Liver (tissue), 7 donors: ENCODE measurements at regions not wholly inside any gene's neighbourhood (a gene's known extent, or its start where the extent isn't known, plus 50 kb on each side); places are given as distances from the start of the nearest gene placed in this dataset.
A peak's percentile ranks its signal among the peaks of the same experiment; 100 is the strongest.

Experiments used
- DNase-seq: peaks from one replicate; pipeline ENCODE4 v3.0.0-alpha.2; 2017; ENCODE audit warnings: low spot score
- H3K27ac ChIP-seq, 2 donors: one replicate each; pipeline ENCODE4 v1.7.0; 2013; ENCODE audit warnings: inconsistent platforms in 2 of 2, low read length in 2 of 2, control low read depth in 1 of 2, low read depth in 1 of 2, mild to moderate bottlenecking in 1 of 2
- H3K27me3 ChIP-seq, 4 donors: one replicate each; pipeline versions ENCODE4 v1.6.1 to v1.7.0; 2013; ENCODE audit warnings: low read length in 3 of 4, inconsistent platforms in 1 of 4, mild to moderate bottlenecking in 1 of 4, moderate library complexity in 1 of 4; ENCODE audit not compliant: control insufficient read depth in 4 of 4, insufficient read depth in 4 of 4
- H3K36me3 ChIP-seq, 4 donors: one replicate each; pipeline versions ENCODE4 v1.6.1 to v1.7.0; 2013; ENCODE audit warnings: low read length in 3 of 4, mild to moderate bottlenecking in 3 of 4, low read depth in 1 of 4, moderate library complexity in 1 of 4; ENCODE audit not compliant: control insufficient read depth in 4 of 4, insufficient read depth in 3 of 4
- H3K4me1 ChIP-seq, 4 donors: one replicate each; pipeline versions ENCODE4 v1.6.1 to v1.7.0; 2013; ENCODE audit warnings: low read length in 3 of 4, mild to moderate bottlenecking in 3 of 4, moderate library complexity in 1 of 4; ENCODE audit not compliant: control insufficient read depth in 4 of 4, insufficient read depth in 4 of 4
- H3K4me3 ChIP-seq, 3 donors: one replicate each; pipeline versions ENCODE4 v1.6.1 to v1.7.0; 2013; ENCODE audit warnings: low read length in 3 of 3, control low read depth in 1 of 3, low read depth in 1 of 3, mild to moderate bottlenecking in 1 of 3
- H3K9ac ChIP-seq, 2 donors: one replicate each; pipeline ENCODE4 v1.7.0; 2013; ENCODE audit warnings: low read length in 2 of 2, mild to moderate bottlenecking in 2 of 2, moderate library complexity in 2 of 2, control low read depth in 1 of 2, low read depth in 1 of 2
- H3K9me3 ChIP-seq, 4 donors: one replicate each; pipeline versions ENCODE4 v1.6.1 to v1.7.0; 2013; ENCODE audit warnings: low read length in 3 of 4; ENCODE audit not compliant: control insufficient read depth in 4 of 4
- ATF3 ChIP-seq: IDR thresholded peaks from 2 replicates; pipeline ENCODE4 v1.6.1; 2016; ENCODE audit warnings: antibody characterized with exemption
- EGR1 ChIP-seq, 2 donors: IDR thresholded peaks; 2 replicates each; pipeline ENCODE4 v1.6.1; 2016 to 2018; ENCODE audit warnings: antibody characterized with exemption in 2 of 2, low read depth in 2 of 2
- FOXA1 ChIP-seq: IDR thresholded peaks from 2 replicates; pipeline ENCODE4 v1.6.1; 2016; ENCODE audit warnings: antibody characterized with exemption
- GABPA ChIP-seq, 2 donors: IDR thresholded peaks in 1 of 2; conservative IDR thresholded peaks in 1 of 2; 2 replicates each; pipeline ENCODE4 v1.6.1; 2016; ENCODE audit warnings: antibody characterized with exemption in 2 of 2, mild to moderate bottlenecking in 1 of 2, moderate library complexity in 1 of 2
- HNF4A ChIP-seq, 2 donors: conservative IDR thresholded peaks; 2 replicates each; pipeline ENCODE4 v1.6.1; 2016; ENCODE audit warnings: antibody characterized with exemption in 2 of 2, mild to moderate bottlenecking in 2 of 2
- HNF4G ChIP-seq: IDR thresholded peaks from 2 replicates; pipeline ENCODE4 v1.6.1; 2016; ENCODE audit warnings: antibody characterized with exemption
- JUND ChIP-seq, 2 donors: IDR thresholded peaks; 2 replicates each; pipeline ENCODE4 v1.6.1; 2016; ENCODE audit warnings: antibody characterized with exemption in 2 of 2
- MAX ChIP-seq: IDR thresholded peaks from 2 replicates; pipeline ENCODE4 v1.6.1; 2016; ENCODE audit warnings: antibody characterized with exemption
- NR2F2 ChIP-seq: IDR thresholded peaks from 2 replicates; pipeline ENCODE4 v1.6.1; 2016; ENCODE audit warnings: antibody characterized with exemption
- RAD21 ChIP-seq, 2 donors: IDR thresholded peaks; 2 replicates each; pipeline ENCODE4 v1.6.1; 2016; ENCODE audit warnings: antibody characterized with exemption in 2 of 2, mild to moderate bottlenecking in 2 of 2
- REST ChIP-seq: IDR thresholded peaks from 2 replicates; pipeline ENCODE4 v1.6.1; 2016; ENCODE audit warnings: antibody characterized with exemption, mild to moderate bottlenecking
- RXRA ChIP-seq, 2 donors: IDR thresholded peaks; 2 replicates each; pipeline ENCODE4 v1.6.1; 2017 to 2018; ENCODE audit warnings: antibody characterized with exemption in 2 of 2, mild to moderate bottlenecking in 1 of 2
- SP1 ChIP-seq: IDR thresholded peaks from 2 replicates; pipeline ENCODE4 v1.6.1; 2018; ENCODE audit warnings: antibody characterized with exemption, mild to moderate bottlenecking
- TAF1 ChIP-seq: conservative IDR thresholded peaks from 2 replicates; pipeline ENCODE4 v1.6.1; 2016; ENCODE audit warnings: antibody characterized with exemption, mild to moderate bottlenecking
- YY1 ChIP-seq: IDR thresholded peaks from 2 replicates; pipeline ENCODE4 v1.6.1; 2016; ENCODE audit warnings: antibody characterized with exemption, mild to moderate bottlenecking
- ZBTB33 ChIP-seq: IDR thresholded peaks from 2 replicates; pipeline ENCODE4 v1.6.1; 2016; ENCODE audit warnings: antibody characterized with exemption
- WGBS: extraction: QIAGEN DNeasy Blood & Tissue Kit; methylation state at CpG from one replicate; pipeline ENCODE4 v1.1.7; 2013; 5-methylcytosine and 5-hydroxymethylcytosine counted together
- donor health status: healthy.
- donor health status: healthy.
- donor health status: healthy.
- donor health status: healthy.

- Histone ChIP-seq H3K4me1 (no peaks in the 10 kb centered on the region), H3K27ac (no peak overlapping the region), H3K4me3 (no peak overlapping the region), H3K9ac (no peak overlapping the region), H3K36me3 (no peaks in the 10 kb centered on the region), H3K9me3 (peaks cover 0 to 4% (median 0%) of the 10 kb centered on the region in 4 donors), H3K27me3 (no peaks in the 10 kb centered on the region)
- no peak for DNase-seq
- WGBS: 68% methylated on average over 3 of the region's 3 CpGs
- TF ChIP-seq FOXA1 (no peak), TAF1 (no peak), HNF4G (no peak), HNF4A (conservative IDR thresholded peaks at IDR 0.05) (no peak), JUND (IDR thresholded peaks at IDR 0.05) (no peak), ZBTB33 (no peak), RXRA (IDR thresholded peaks at IDR 0.05) (no peak), GABPA (IDR thresholded peaks at IDR 0.05 in 1 of 2, conservative IDR thresholded peaks at IDR 0.05 in 1 of 2) (no peak), REST (no peak), EGR1 (IDR thresholded peaks at IDR 0.05; ENCODE audit: low read depth in 2 of 2) (no peak), SP1 (no peak), ATF3 (no peak), MAX (no peak), YY1 (no peak), NR2F2 (no peak), RAD21 (IDR thresholded peaks at IDR 0.05) (no peak)
Observed at GRCh38 chr2:22110244-22110651, 986.5 kb downstream of the TDRD15 start.

- Histone ChIP-seq H3K4me3 (no peak overlapping the region), H3K9ac (no peak overlapping the region), H3K4me1 (no peaks in the 10 kb centered on the region), H3K36me3 (no peaks in the 10 kb centered on the region), H3K27ac (no peak overlapping the region), H3K9me3 (no peaks in the 10 kb centered on the region), H3K27me3 (no peaks in the 10 kb centered on the region)
- TF ChIP-seq RAD21 (IDR thresholded peaks at IDR 0.05) (peak; percentile 21 to 52), JUND (IDR thresholded peaks at IDR 0.05) (no peak)
- 65% methylated on average over 4 of the region's 4 CpGs for WGBS
- no peak for DNase-seq
Observed at GRCh38 chr2:22124003-22124402, 1000.2 kb downstream of the TDRD15 start.
